SK-N-SH treated with all-trans-retinoic acid at 6 μM for 48 hours (cell line): ENCODE measurements at regions not wholly inside any gene's neighbourhood (a gene's known extent, or its start where the extent isn't known, plus 50 kb on each side); places are given as distances from the start of the nearest gene placed in this dataset.

Experiments used
- ATAC-seq: fragments of 200-7000 bp; cut with Tn5 transposase; 3 replicates; pipeline ENCODE4 v1.9.1; 2020; ENCODE audit warnings: mild to moderate bottlenecking, moderate library complexity
- ARNTL ChIP-seq: fragments of 450-650 bp; formaldehyde crosslinking; IDR thresholded peaks from 2 replicates; pipeline ENCODE4 v1.5.0; 2020; ENCODE audit warnings: low read depth, mild to moderate bottlenecking, moderate library complexity, borderline replicate concordance
- BACH2 ChIP-seq: fragments of 250-450 bp; sonication (Bioruptor Pico); IDR thresholded peaks from 2 replicates; pipeline ENCODE4 v1.9.0; 2021; ENCODE audit warnings: mild to moderate bottlenecking, borderline replicate concordance
- CREB5 ChIP-seq: fragments of 250-450 bp; sonication (Bioruptor Pico); IDR thresholded peaks from 2 replicates; pipeline ENCODE4 v1.5.1; 2020; ENCODE audit warnings: low read depth, mild to moderate bottlenecking, moderate library complexity
- CSDC2 ChIP-seq: fragments of 250-450 bp; sonication (Bioruptor Pico); IDR thresholded peaks from 2 replicates; pipeline ENCODE4 v1.5.0; 2020; ENCODE audit warnings: mild to moderate bottlenecking, moderate library complexity
- GLIS3 ChIP-seq: fragments of 250-450 bp; sonication (Bioruptor Pico); IDR thresholded peaks from 2 replicates; pipeline ENCODE4 v1.5.0; 2020; ENCODE audit warnings: mild to moderate bottlenecking, moderate library complexity
- ISL1 ChIP-seq: fragments of 250-450 bp; sonication (Bioruptor Pico); IDR thresholded peaks from 2 replicates; pipeline ENCODE4 v2.1.2; 2022; ENCODE audit warnings: mild to moderate bottlenecking, moderate library complexity
- OSR1 ChIP-seq: fragments of 250-450 bp; sonication (Bioruptor Pico); IDR thresholded peaks from 2 replicates; pipeline ENCODE4 v1.8.0; 2022; ENCODE audit warnings: moderate library complexity, mild to moderate bottlenecking, inconsistent platforms
- POU6F1 ChIP-seq: fragments of 250-450 bp; sonication (Bioruptor Pico); IDR thresholded peaks from 2 replicates; pipeline ENCODE4 v1.8.0; 2021; ENCODE audit warnings: low read depth, mild to moderate bottlenecking, moderate library complexity, borderline replicate concordance
- PPARA ChIP-seq: fragments of 250-450 bp; sonication (Bioruptor Pico); IDR thresholded peaks from 2 replicates; pipeline ENCODE4 v1.5.0; 2020; ENCODE audit warnings: mild to moderate bottlenecking, borderline replicate concordance
- RARB ChIP-seq: fragments of 250-450 bp; sonication (Bioruptor Pico); IDR thresholded peaks from 2 replicates; pipeline ENCODE4 v1.8.0; 2021; ENCODE audit warnings: mild to moderate bottlenecking, moderate library complexity
- SNAI2 ChIP-seq: fragments of 250-450 bp; sonication (Bioruptor Pico); IDR thresholded peaks from 2 replicates; pipeline ENCODE4 v1.5.0; 2020; ENCODE audit warnings: mild to moderate bottlenecking, moderate library complexity
- TCF4 ChIP-seq: fragments of 250-450 bp; sonication (Bioruptor Pico); IDR thresholded peaks from 2 replicates; pipeline ENCODE4 v1.8.0; 2021; ENCODE audit warnings: mild to moderate bottlenecking, moderate library complexity, borderline replicate concordance
- TOX ChIP-seq: fragments of 250-450 bp; sonication (Bioruptor Pico); IDR thresholded peaks from 2 replicates; pipeline ENCODE4 v1.8.0; 2021; ENCODE audit warnings: mild to moderate bottlenecking, moderate library complexity, borderline replicate concordance
- TSHZ2 ChIP-seq: fragments of 250-450 bp; sonication (Bioruptor Pico); IDR thresholded peaks from 2 replicates; pipeline ENCODE4 v1.5.0; 2020; ENCODE audit warnings: mild to moderate bottlenecking, moderate library complexity
- ZC3H10 ChIP-seq: fragments of 250-450 bp; sonication (Bioruptor Pico); IDR thresholded peaks from 2 replicates; pipeline ENCODE4 v1.5.1; 2021; ENCODE audit warnings: mild to moderate bottlenecking, moderate library complexity
- ZFP3 ChIP-seq: fragments of 250-450 bp; sonication (Bioruptor Pico); IDR thresholded peaks from 2 replicates; pipeline ENCODE4 v1.5.0; 2020; ENCODE audit warnings: mild to moderate bottlenecking, moderate library complexity
- ZFP30 ChIP-seq: fragments of 450-650 bp; formaldehyde crosslinking; IDR thresholded peaks from 2 replicates; pipeline ENCODE4 v1.5.0; 2022; ENCODE audit warnings: mild to moderate bottlenecking, moderate library complexity
- ZNF565 ChIP-seq: fragments of 450-650 bp; formaldehyde crosslinking; conservative IDR thresholded peaks from 2 replicates; pipeline ENCODE4 v1.5.0; 2020; ENCODE audit warnings: low read depth, mild to moderate bottlenecking, moderate library complexity
- ZNF70 ChIP-seq: fragments of 450-650 bp; formaldehyde crosslinking; IDR thresholded peaks from 2 replicates; pipeline ENCODE4 v1.5.0; 2020; ENCODE audit warnings: mild to moderate bottlenecking, moderate library complexity
- ZNF8 ChIP-seq: fragments of 450-650 bp; formaldehyde crosslinking; IDR thresholded peaks from 2 replicates; pipeline ENCODE4 v1.5.0; 2020; ENCODE audit warnings: mild to moderate bottlenecking, moderate library complexity
- TF ChIP-seq, protein P1 (sequence below): fragments of 250-450 bp; sonication (Bioruptor Pico); IDR thresholded peaks from 2 replicates; pipeline ENCODE4 v1.5.1; 2021; ENCODE audit warnings: mild to moderate bottlenecking, moderate library complexity

DNA sequence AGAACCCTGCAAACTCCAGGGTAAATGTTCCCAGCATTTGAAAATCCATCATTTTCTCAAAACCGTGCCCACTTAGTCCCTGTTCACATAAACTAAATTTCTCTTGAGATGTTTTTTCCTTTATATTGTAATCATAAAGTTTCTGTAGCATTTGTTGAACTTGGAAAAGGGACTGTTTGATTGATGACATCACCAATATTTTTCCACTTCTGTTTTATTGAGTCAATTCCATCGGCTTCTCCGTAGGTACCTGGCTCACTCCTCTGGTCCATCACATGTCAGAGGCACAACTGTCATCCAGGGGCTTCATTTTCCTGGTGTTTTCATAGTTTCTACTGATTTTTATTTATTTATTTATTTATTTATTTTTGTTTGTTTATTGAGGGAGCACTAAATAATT is 462.5 kb upstream of the PFKP start:
- TF ChIP-seq GLIS3 (CRISPR knock-in tag) (no peak), CREB5 (CRISPR knock-in tag) (no peak), TSHZ2 (no peak), ZFP30 (CRISPR knock-in tag) (no peak), ZFP3 (CRISPR knock-in tag) (no peak), OSR1 (CRISPR knock-in tag) (no peak)
- ATAC-seq, result no peak

GRCh38 chr10:2599571-2599970 is 467.8 kb upstream of the PFKP start:
- ATAC-seq, result no peak
- no peak for TF ChIP-seq SNAI2 (CRISPR knock-in tag)
- no peak for TF ChIP-seq ZC3H10
- TF ChIP-seq CREB5 (CRISPR knock-in tag), result no peak
- no peak for TF ChIP-seq ZFP3 (CRISPR knock-in tag)
- TF ChIP-seq POU6F1 (CRISPR knock-in tag), result no peak
- TF ChIP-seq TOX, result no peak
- TF ChIP-seq ZNF8 (CRISPR knock-in tag), result no peak
- no peak for TF ChIP-seq ZNF565 (CRISPR knock-in tag)
- no peak for TF ChIP-seq TCF4 (CRISPR knock-in tag)
- no peak for TF ChIP-seq CSDC2
- TF ChIP-seq ISL1 (CRISPR knock-in tag), result no peak
- TF ChIP-seq BACH2, result no peak
- TF ChIP-seq RARB (CRISPR knock-in tag), result no peak
- no peak for TF ChIP-seq GLIS3 (CRISPR knock-in tag)
- TF ChIP-seq ZFP30 (CRISPR knock-in tag), result no peak
- no peak for TF ChIP-seq PPARA (CRISPR knock-in tag)
- no peak for TF ChIP-seq ZNF70 (CRISPR knock-in tag)
- no peak for TF ChIP-seq TSHZ2

DNA sequence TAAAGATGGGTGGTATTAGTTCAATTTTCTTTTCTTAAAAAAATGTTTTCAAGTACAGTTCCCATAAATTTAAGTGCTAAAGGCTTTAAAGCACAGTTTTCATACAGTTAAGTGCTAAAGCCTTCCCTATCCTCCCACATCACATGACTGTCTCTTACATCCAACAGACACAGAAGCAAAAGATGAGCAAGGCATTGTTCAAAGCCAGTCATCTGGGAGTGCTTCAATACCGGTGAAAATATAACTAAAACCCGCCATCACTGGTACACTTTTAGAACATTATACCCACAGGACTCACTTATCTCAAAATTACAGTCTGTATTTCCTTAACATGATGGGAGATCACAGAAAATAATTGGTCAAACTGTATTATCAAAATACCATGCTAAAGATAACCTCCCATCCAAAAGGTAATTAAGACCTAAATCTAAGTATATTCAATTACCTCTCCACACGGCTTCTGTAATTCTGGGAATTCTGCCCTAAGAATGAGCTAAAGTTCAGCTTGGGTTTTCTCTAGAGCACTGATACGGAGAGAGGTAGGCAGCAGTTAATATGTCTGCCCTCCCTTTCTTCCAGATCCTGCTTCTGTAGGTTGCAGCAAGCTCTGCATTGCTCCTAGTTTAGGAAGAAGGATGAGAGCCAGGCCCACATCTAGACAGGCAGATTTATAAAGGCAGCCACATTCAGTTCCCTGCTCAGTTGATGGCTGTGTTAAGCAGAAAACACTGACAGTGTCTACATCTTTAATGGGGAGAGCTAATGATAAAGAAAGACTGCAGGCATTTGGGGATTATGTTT is 474.8 kb upstream of the PFKP start:
- ATAC-seq, result no peak; the same call in 2 of the 3 replicates
- no peak for TF ChIP-seq CREB5 (CRISPR knock-in tag)
- TF ChIP-seq ZFP3 (CRISPR knock-in tag), result no peak
- peak; percentile 66 for TF ChIP-seq ISL1 (CRISPR knock-in tag)
- no peak for TF ChIP-seq ARNTL (CRISPR knock-in tag)
- peak; percentile 30; the same call in 1 of the 2 replicates for TF ChIP-seq GLIS3 (CRISPR knock-in tag)
- TF ChIP-seq, protein P1, sequence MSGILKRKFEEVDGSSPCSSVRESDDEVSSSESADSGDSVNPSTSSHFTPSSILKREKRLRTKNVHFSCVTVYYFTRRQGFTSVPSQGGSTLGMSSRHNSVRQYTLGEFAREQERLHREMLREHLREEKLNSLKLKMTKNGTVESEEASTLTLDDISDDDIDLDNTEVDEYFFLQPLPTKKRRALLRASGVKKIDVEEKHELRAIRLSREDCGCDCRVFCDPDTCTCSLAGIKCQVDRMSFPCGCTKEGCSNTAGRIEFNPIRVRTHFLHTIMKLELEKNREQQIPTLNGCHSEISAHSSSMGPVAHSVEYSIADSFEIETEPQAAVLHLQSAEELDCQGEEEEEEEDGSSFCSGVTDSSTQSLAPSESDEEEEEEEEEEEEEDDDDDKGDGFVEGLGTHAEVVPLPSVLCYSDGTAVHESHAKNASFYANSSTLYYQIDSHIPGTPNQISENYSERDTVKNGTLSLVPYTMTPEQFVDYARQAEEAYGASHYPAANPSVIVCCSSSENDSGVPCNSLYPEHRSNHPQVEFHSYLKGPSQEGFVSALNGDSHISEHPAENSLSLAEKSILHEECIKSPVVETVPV, result no peak
- peak; percentile 84; the same call in 1 of the 2 replicates for TF ChIP-seq TCF4 (CRISPR knock-in tag)
- no peak for TF ChIP-seq TOX
- TF ChIP-seq ZNF8 (CRISPR knock-in tag), result no peak
- peak; percentile 81; the same call in 1 of the 2 replicates for TF ChIP-seq POU6F1 (CRISPR knock-in tag)
